Neural progenitor cell (in vitro differentiated cells): ENCODE measurements at regions not wholly inside any gene's neighbourhood (a gene's known extent, or its start where the extent isn't known, plus 50 kb on each side); places are given as distances from the start of the nearest gene placed in this dataset.
"Not testable (repeated sequence)": the region's sequence is repeated elsewhere in the genome, so short reads cannot be mapped to it uniquely, and the experiment has no call there.

ENCODE experiments used
- DNase-seq: peaks from one replicate; pipeline ENCODE4 v3.0.0-alpha.2; 2016; ENCODE audit warnings: low spot score
- H2AFZ ChIP-seq: fragments of 200-600 bp; sonication (generic); replicated peaks from 2 replicates; pipeline ENCODE4 v1.6.1; 2016; ENCODE audit warnings: antibody characterized with exemption
- H3F3A ChIP-seq: fragments of 200-600 bp; sonication (generic); 2 replicates; pipeline ENCODE4 v1.6.1; 2016; ENCODE audit warnings: antibody characterized with exemption, low read depth
- H3K27ac ChIP-seq: fragments of 200-600 bp; sonication (generic); 2 replicates; pipeline ENCODE4 v1.5.1; 2016; ENCODE audit warnings: mild to moderate bottlenecking
- H3K27me3 ChIP-seq: fragments of 200-600 bp; sonication (generic); 2 replicates; pipeline ENCODE4 v1.6.1; 2016; ENCODE audit warnings: mild to moderate bottlenecking, moderate library complexity
- H3K36me3 ChIP-seq: fragments of 200-600 bp; sonication (generic); 2 replicates; pipeline ENCODE4 v1.5.1; 2016
- H3K4me1 ChIP-seq: fragments of 200-600 bp; sonication (generic); 2 replicates; pipeline ENCODE4 v1.6.1; 2016; ENCODE audit warnings: mixed run types
- H3K4me2 ChIP-seq: fragments of 200-600 bp; sonication (generic); 2 replicates; pipeline ENCODE4 v1.6.1; 2016
- H3K4me3 ChIP-seq: fragments of 200-600 bp; sonication (generic); 2 replicates; pipeline ENCODE4 v1.5.1; 2016
- H3K79me2 ChIP-seq: fragments of 200-600 bp; sonication (generic); 2 replicates; pipeline ENCODE4 v1.6.1; 2016; ENCODE audit warnings: low read depth
- H3K9ac ChIP-seq: fragments of 200-600 bp; sonication (generic); 2 replicates; pipeline ENCODE4 v1.6.1; 2016
- H3K9me3 ChIP-seq: fragments of 200-600 bp; sonication (generic); 2 replicates; pipeline ENCODE4 v1.5.1; 2016; ENCODE audit warnings: low read depth
- H4K20me1 ChIP-seq: fragments of 200-600 bp; sonication (generic); 2 replicates; pipeline ENCODE4 v1.6.1; 2016; ENCODE audit warnings: low read depth
- H3K27ac Mint-ChIP-seq: 3 replicates; pipeline ENCODE4 v1.8.0; 2021; ENCODE audit warnings: mixed read lengths
- H3K27me3 Mint-ChIP-seq: 2 replicates; pipeline ENCODE4 v1.8.0; 2022; ENCODE audit warnings: low read depth, mild to moderate bottlenecking, inconsistent platforms, moderate library complexity, mixed read lengths; ENCODE audit not compliant: insufficient read depth
- H3K36me3 Mint-ChIP-seq: 3 replicates; pipeline ENCODE4 v1.8.0; 2021; ENCODE audit warnings: mixed read lengths
- H3K4me1 Mint-ChIP-seq: 3 replicates; pipeline ENCODE4 v1.8.0; 2021; ENCODE audit warnings: mixed read lengths
- H3K4me3 Mint-ChIP-seq: 3 replicates; pipeline ENCODE4 v1.8.0; 2021; ENCODE audit warnings: mild to moderate bottlenecking, moderate library complexity, mixed read lengths
- H3K9me3 Mint-ChIP-seq: 3 replicates; pipeline ENCODE4 v1.8.0; 2020; ENCODE audit warnings: mixed read lengths
- CTCF ChIP-seq: fragments of 200-600 bp; sonication (generic); IDR thresholded peaks from 2 replicates; pipeline ENCODE4 v1.5.1; 2017; ENCODE audit warnings: antibody characterized with exemption, mild to moderate bottlenecking
- EZH2 ChIP-seq: fragments of 200-600 bp; sonication (generic); IDR thresholded peaks from 2 replicates; pipeline ENCODE4 v1.6.1; 2017; ENCODE audit warnings: antibody characterized with exemption, mild to moderate bottlenecking, moderate library complexity
- EZH2phosphoT487 ChIP-seq: fragments of 200-600 bp; sonication (generic); IDR thresholded peaks from 2 replicates; pipeline ENCODE4 v1.6.1; 2017; ENCODE audit warnings: antibody characterized with exemption

- Histone ChIP-seq H4K20me1 (no peaks in the 10 kb centered on the region), H3K27me3 (no peaks in the 10 kb centered on the region), H3K4me1 (no peaks in the 10 kb centered on the region), H3K79me2 (no peaks in the 10 kb centered on the region), H3K36me3 (no peaks in the 10 kb centered on the region), H3F3A (no peaks in the 10 kb centered on the region), H3K9ac (no peak overlapping the region), H3K4me2 (no peak overlapping the region), H3K4me3 (no peak overlapping the region), H3K27ac (no peak overlapping the region), H3K9me3 (no peaks in the 10 kb centered on the region), H2AFZ (no peak overlapping the region)
- Mint-ChIP-seq H3K9me3 (no peaks in the 10 kb centered on the region), H3K4me3 (no peak overlapping the region), H3K27me3 (no peaks in the 10 kb centered on the region), H3K27ac (no peak overlapping the region), H3K4me1 (peaks cover 4% of the 10 kb centered on the region), H3K36me3 (no peaks in the 10 kb centered on the region)
- DNase-seq: no peak
- no peak for TF ChIP-seq EZH2
Measured at GRCh38 chr6:48961781-48962415, 501.2 kb downstream of the MMUT start.

GRCh38 chr6:48959251-48960060 is 503.6 kb downstream of the MMUT start:
- TF ChIP-seq EZH2 (no peak), EZH2phosphoT487 (no peak), CTCF (no peak)
- Histone ChIP-seq H3F3A (no peaks in the 10 kb centered on the region), H4K20me1 (no peaks in the 10 kb centered on the region), H3K4me3 (no peak overlapping the region), H3K9me3 (no peaks in the 10 kb centered on the region), H3K27me3 (no peaks in the 10 kb centered on the region), H3K4me1 (no peaks in the 10 kb centered on the region), H3K9ac (no peak overlapping the region), H3K27ac (no peak overlapping the region), H3K36me3 (no peaks in the 10 kb centered on the region), H2AFZ (no peak overlapping the region), H3K79me2 (no peaks in the 10 kb centered on the region), H3K4me2 (no peak overlapping the region)
- no peaks in the 10 kb centered on the region for H3K9me3 Mint-ChIP-seq
- no peaks in the 10 kb centered on the region for H3K4me1 Mint-ChIP-seq
- no peak for DNase-seq
- H3K27me3 Mint-ChIP-seq: no peaks in the 10 kb centered on the region
- no peak overlapping the region for H3K4me3 Mint-ChIP-seq
- H3K36me3 Mint-ChIP-seq: no peaks in the 10 kb centered on the region
- no peak overlapping the region for H3K27ac Mint-ChIP-seq

GRCh38 chr6:48957781-48958180 is 505.3 kb downstream of the MMUT start:
- Histone ChIP-seq H3K36me3 (no peaks in the 10 kb centered on the region), H3K27me3 (no peaks in the 10 kb centered on the region), H2AFZ (no peak overlapping the region), H3K79me2 (no peaks in the 10 kb centered on the region), H3K4me3 (no peak overlapping the region), H3K4me1 (no peaks in the 10 kb centered on the region), H3K9ac (no peak overlapping the region), H3K27ac (no peak overlapping the region), H3F3A (no peaks in the 10 kb centered on the region), H3K9me3 (no peaks in the 10 kb centered on the region), H4K20me1 (no peaks in the 10 kb centered on the region), H3K4me2 (no peak overlapping the region)
- Mint-ChIP-seq H3K36me3 (no peaks in the 10 kb centered on the region), H3K4me3 (no peak overlapping the region), H3K4me1 (no peaks in the 10 kb centered on the region), H3K9me3 (no peaks in the 10 kb centered on the region), H3K27ac (no peak overlapping the region), H3K27me3 (no peaks in the 10 kb centered on the region)
- DNase-seq: no peak
- TF ChIP-seq EZH2phosphoT487 (no peak), CTCF (no peak), EZH2 (no peak)

GRCh38 chr6:48951917-48952316 is 511.1 kb downstream of the MMUT start:
- Histone ChIP-seq H3F3A (no peaks in the 10 kb centered on the region), H3K79me2 (no peaks in the 10 kb centered on the region), H3K4me3 (no peak overlapping the region), H2AFZ (peak overlapping the region; percentile 26), H3K4me2 (no peak overlapping the region), H3K4me1 (no peaks in the 10 kb centered on the region), H4K20me1 (no peaks in the 10 kb centered on the region), H3K36me3 (no peaks in the 10 kb centered on the region), H3K9ac (no peak overlapping the region), H3K27ac (no peak overlapping the region), H3K9me3 (no peaks in the 10 kb centered on the region), H3K27me3 (no peaks in the 10 kb centered on the region)
- DNase-seq: no peak
- Mint-ChIP-seq H3K4me1 (no peaks in the 10 kb centered on the region), H3K27ac (no peak overlapping the region), H3K36me3 (no peaks in the 10 kb centered on the region), H3K9me3 (no peaks in the 10 kb centered on the region), H3K4me3 (no peak overlapping the region), H3K27me3 (no peaks in the 10 kb centered on the region)
- TF ChIP-seq EZH2phosphoT487 (no peak), EZH2 (no peak), CTCF (no peak)

- H3K9me3 ChIP-seq, H3K36me3 Mint-ChIP-seq, H4K20me1 ChIP-seq, H3K9ac ChIP-seq, H3K4me1 Mint-ChIP-seq, H3K27ac ChIP-seq, H3K27me3 ChIP-seq, H2AFZ ChIP-seq, H3K4me1 ChIP-seq, H3K79me2 ChIP-seq, H3K9me3 Mint-ChIP-seq, H3K4me2 ChIP-seq, H3K27me3 Mint-ChIP-seq, H3K27ac Mint-ChIP-seq, H3K4me3 Mint-ChIP-seq, H3K4me3 ChIP-seq, H3F3A ChIP-seq, H3K36me3 ChIP-seq: not testable (repeated sequence)
- peak; percentile 35 for DNase-seq
Measured at GRCh38 chr6:48944276-48944675, 518.8 kb downstream of the MMUT start.
